ENCODE measurements at regions not wholly inside any gene's neighbourhood (a gene's known extent, or its start where the extent isn't known, plus 50 kb on each side); places are given as distances from the start of the nearest gene placed in this dataset.

DNA sequence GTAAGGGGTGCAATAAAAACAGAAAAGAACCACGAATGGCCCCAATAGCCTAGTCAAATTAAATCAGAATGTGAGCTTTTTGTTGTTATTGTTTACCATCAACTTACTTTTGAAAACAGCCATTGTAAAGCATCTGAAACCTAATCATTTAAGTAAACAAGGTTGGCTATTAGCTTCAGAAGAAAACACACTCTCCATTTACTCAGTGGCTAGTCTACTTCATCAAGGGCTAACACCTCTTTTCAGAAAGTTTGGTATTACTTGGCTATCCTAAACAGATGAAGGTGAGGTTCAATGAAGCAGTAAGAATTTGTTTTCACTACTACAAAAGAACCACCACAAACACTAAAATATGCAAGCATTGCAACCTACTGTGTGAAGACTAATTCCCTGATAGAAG, 398.0 kb downstream of the CDH2 start:
- TF ChIP-seq RFX5 (IDR thresholded peaks at IDR 0.05; ENCODE audit: low read depth, low read length) (no peak), SMC3 (IDR thresholded peaks at IDR 0.05; ENCODE audit: low read depth, low read length) (no peak), CHD1 (IDR thresholded peaks at IDR 0.05; ENCODE audit: low read depth, low read length) (no peak)
- TF ChIP-seq, protein P1, sequence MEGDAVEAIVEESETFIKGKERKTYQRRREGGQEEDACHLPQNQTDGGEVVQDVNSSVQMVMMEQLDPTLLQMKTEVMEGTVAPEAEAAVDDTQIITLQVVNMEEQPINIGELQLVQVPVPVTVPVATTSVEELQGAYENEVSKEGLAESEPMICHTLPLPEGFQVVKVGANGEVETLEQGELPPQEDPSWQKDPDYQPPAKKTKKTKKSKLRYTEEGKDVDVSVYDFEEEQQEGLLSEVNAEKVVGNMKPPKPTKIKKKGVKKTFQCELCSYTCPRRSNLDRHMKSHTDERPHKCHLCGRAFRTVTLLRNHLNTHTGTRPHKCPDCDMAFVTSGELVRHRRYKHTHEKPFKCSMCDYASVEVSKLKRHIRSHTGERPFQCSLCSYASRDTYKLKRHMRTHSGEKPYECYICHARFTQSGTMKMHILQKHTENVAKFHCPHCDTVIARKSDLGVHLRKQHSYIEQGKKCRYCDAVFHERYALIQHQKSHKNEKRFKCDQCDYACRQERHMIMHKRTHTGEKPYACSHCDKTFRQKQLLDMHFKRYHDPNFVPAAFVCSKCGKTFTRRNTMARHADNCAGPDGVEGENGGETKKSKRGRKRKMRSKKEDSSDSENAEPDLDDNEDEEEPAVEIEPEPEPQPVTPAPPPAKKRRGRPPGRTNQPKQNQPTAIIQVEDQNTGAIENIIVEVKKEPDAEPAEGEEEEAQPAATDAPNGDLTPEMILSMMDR (conservative IDR thresholded peaks at IDR 0.05; ENCODE audit: low read depth, low read length): no peak
